Inflammatory macrophage treated with lipopolysaccharide for 1 hour (primary cell): ENCODE measurements at regions not wholly inside any gene's neighbourhood (a gene's known extent, or its start where the extent isn't known, plus 50 kb on each side); places are given as distances from the start of the nearest gene placed in this dataset.

Source experiments
- DNase-seq, 2 donors: peaks; one replicate each; pipeline ENCODE4 v3.0.0-alpha.2; 2020 to 2022

DNA sequence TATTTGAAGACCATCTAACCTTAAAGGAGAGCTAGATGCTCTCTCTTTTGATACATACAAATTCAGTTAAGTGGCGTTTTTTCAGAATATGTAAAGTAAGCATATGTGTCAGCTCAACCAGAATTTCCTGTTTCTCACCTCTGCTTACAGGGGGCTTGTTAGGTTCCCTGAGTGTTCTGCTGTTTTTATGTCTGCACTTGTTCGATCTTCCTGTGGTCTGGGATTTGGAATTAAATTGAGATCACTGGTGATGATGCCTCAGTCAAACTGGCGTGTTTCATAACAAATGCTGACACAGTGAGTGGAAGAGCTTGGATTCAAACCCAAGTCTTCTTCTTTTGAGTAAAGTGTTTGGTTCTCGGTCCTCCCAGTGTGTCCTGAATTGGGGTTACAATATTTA lies 348.3 kb upstream of the AKR1E2 start:
- no peak for DNase-seq

DNA sequence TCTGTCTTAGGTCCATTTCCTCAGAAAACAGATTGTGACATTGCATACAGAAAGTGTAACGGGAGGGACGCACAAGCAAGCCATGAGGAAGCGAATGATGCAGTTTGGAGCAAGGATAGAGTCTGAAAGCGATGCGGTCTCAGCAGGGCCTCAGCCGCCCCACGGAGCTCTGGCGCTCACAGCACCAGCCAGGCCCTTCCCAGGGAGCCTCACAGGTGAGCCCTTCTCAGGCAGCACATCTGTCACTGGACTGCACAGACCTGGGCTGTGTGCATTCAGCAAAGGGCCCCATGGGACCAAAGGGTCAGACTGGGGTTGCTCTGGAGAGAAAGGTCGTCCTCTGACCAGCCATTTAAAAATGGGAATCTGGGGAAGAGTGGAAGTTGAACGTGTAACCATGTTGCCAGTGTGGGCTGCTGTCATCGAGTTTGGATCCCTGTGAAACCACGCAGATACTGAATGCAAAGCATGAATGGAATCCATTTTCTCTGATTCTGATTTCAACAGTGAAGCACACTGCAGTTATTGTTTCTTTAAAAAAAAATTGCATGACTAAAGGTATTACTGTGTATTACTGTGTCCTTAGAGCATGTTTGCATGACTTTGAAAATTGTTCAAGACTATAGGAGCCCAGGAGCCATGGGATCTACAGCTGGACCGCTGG lies 350.0 kb upstream of the AKR1E2 start:
- no peak for DNase-seq

GRCh38 chr10:4474829-4475228 lies 351.2 kb upstream of the AKR1E2 start:
- no peak for DNase-seq

DNA sequence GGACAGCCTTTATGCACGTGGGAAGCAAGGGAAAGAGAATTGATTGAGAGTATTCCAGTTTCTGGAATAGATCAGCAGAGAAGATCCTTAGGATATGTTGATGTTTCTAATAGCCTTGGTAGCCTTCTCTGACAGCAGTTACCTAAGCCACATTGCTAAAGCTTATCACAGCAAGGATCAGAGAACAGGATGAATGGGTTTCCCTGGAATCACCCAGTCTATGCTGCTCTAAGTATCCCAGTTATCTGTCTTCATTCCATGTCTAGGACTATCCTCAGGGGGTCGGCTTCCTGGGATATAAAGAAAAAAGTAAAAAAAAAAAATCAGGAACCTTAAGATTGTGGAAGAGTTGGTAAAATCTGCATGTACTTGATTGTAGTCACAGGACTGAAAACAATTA lies 352.0 kb upstream of the AKR1E2 start:
- no peak for DNase-seq

DNA sequence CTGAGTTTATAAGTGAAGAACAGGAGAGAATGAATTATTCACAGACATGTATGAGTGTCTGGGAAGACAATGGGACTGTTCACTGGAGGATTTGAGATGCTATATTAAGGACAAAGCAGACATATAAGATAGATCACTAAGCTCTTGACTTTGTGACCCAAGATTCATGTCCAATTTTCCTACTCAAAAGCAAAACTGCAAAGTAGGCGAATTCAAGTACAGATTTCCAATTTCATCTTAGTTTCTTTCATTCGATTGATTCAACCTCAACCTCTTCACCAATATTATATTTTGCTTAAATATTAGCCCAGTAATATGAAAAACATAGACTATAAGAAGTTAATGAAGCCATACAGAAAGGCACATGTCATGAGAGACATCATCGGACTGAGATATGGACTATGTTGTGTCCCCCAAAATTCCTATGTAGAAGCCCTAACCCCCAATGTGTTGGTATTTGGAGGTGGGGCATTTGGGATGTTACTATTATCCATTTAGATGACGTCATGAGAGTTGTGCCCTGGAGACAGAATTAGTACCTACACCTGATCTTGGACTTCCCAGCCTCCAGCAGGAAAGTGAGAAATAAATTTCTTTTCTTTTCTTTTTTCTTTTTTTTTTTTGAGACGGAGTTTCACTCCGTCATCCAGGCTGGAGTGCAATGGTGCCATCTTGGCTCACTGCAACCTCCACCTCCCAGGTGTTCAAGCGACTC lies 353.7 kb upstream of the AKR1E2 start:
- DNase-seq: no peak

- DNase-seq: no peak
Measured at GRCh38 chr10:4470231-4470835, 355.7 kb upstream of the AKR1E2 start.

GRCh38 chr10:4467481-4467880 lies 358.5 kb upstream of the AKR1E2 start:
- no peak for DNase-seq

- no peak for DNase-seq
Measured at GRCh38 chr10:4460267-4460666, 365.7 kb upstream of the AKR1E2 start.

GRCh38 chr10:4459531-4459930 lies 366.5 kb upstream of the AKR1E2 start:
- DNase-seq: no peak

GRCh38 chr10:4457597-4457996 lies 368.4 kb upstream of the AKR1E2 start:
- no peak for DNase-seq

GRCh38 chr10:4456776-4457175 lies 369.2 kb upstream of the AKR1E2 start:
- no peak for DNase-seq

- no peak for DNase-seq
Measured at GRCh38 chr10:4456279-4456678, 369.7 kb upstream of the AKR1E2 start.

DNA sequence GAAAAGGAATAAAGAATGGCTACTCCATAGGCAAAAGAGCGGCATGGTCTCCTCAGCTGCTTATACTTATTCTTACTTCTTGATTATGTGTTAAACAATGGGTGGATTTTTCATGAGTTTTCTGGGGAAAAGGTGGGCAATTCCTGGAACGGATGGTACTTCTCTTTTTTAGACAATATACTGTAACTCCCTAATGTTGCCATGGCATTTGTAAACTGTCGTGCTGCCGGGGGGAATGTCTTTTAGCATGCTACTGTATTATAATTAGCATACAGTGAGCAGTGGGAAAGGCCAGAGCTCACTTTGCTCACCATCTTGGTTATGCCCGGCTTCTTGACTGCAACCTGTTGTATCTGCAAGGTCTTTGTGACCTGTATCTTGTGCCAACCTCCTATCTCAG lies 372.1 kb upstream of the AKR1E2 start:
- peak; percentile 49 to 57 for DNase-seq

GRCh38 chr10:4453276-4453675 lies 372.7 kb upstream of the AKR1E2 start:
- DNase-seq: no peak

DNA sequence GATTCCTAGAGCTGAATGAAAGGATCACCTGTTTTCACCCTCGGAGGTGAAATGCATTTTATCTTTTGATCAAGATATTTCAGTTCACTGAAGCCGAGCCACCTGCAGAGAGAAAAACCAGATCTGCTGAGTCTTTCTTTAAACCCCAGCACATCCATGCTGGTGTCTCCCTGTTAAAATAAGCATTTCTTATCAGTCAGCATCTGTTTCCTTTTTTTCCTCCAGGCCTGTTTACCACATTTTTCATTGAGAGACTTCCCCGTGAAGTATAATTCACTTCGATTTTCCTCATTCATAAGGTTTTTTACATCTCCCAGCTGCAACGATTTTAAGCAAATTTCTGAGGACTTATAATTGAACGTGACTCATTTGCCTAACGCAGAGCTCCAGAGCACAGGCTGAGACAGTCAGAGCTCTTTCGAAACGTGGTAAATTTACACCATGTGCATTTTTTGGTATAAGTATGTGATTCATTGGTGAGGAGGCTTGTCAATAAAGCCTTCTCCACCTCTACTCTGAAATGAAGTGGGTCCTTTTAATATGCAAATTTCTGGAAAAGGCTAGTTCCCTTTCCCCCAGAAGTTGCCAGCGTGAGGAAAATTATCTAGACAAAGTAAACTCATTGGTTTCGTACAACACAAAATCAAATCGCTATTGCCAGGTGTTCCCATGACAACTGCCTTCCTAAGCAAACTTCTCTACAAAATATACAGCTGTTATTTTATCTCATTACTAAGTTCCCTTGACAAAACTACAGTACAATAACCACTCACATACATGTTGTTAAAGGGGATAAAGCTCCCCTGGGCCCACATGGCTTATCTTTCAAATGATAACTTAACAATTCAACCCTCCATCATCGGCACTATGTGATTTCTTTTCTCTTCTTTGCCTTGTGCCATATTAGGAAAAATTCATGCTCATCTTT lies 374.8 kb upstream of the AKR1E2 start:
- DNase-seq: peak; percentile 86 to 90

GRCh38 chr10:4450169-4450568 lies 375.8 kb upstream of the AKR1E2 start:
- DNase-seq: no peak

DNA sequence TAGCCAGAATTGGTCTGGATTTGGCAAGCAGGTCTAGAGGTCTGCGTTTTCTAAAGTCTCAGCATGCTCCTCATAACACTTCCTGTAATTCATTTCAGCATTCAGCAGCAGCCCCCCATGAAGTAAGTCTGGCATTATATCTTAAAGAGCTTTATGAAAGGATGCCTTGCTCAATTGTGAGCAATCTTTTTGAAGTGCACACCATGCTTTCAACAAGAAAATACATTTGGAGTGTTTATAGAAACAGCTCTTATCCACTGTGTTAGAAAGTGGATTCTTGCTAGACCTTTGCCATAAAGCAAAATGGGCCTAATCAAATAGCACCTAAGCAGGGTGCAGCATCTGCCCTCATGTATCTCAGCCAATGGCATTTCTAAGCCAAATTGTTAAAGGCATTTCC lies 378.0 kb upstream of the AKR1E2 start:
- no peak for DNase-seq

GRCh38 chr10:4443419-4443818 lies 382.6 kb upstream of the AKR1E2 start:
- DNase-seq: no peak

GRCh38 chr10:4442296-4442695 lies 383.7 kb upstream of the AKR1E2 start:
- no peak for DNase-seq

GRCh38 chr10:4440260-4440659 lies 385.7 kb upstream of the AKR1E2 start:
- DNase-seq: no peak

DNA sequence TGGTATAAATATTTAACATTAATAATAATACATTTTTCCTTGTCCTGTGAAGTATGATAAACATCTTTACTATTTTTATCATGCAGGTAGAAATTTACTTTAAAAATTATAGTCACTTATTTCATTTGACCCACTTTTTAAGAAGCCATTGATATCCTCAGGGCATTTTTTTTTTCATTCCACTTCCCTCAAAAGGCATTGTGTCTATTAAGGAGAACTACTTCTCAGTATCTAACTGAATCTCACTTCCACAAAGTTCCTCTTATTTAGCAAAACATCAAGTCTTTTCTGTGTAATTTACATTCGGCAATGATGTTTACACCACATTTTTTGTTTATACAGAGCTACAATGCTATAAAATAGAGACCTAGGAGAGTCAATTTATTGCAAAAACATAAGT lies 388.2 kb upstream of the AKR1E2 start:
- peak; percentile 10 to 23 for DNase-seq

- no peak for DNase-seq
Measured at GRCh38 chr10:4437061-4437460, 388.9 kb upstream of the AKR1E2 start.

GRCh38 chr10:4436103-4436502 lies 389.9 kb upstream of the AKR1E2 start:
- DNase-seq: no peak
